NCI-H345 (cell line): ENCODE measurements at regions not wholly inside any gene's neighbourhood (a gene's known extent, or its start where the extent isn't known, plus 50 kb on each side); places are given as distances from the start of the nearest gene placed in this dataset.

Experiments
- DNase-seq: peaks from one replicate; lab custom pipeline; 2025; lab: John Stamatoyannopoulos, UW

- DNase-seq, result no peak
Observed at GRCh38 chrX:11952176-11952720, 186.0 kb upstream of the FRMPD4 start.

GRCh38 chrX:11953615-11954014 is 184.7 kb upstream of the FRMPD4 start:
- no peak for DNase-seq

- no peak for DNase-seq
Observed at GRCh38 chrX:11954176-11954575, 184.1 kb upstream of the FRMPD4 start.

GRCh38 chrX:11960031-11960430 is 178.2 kb upstream of the FRMPD4 start:
- no peak for DNase-seq

- no peak for DNase-seq
Observed at GRCh38 chrX:11965436-11965835, 172.8 kb upstream of the FRMPD4 start.

DNA sequence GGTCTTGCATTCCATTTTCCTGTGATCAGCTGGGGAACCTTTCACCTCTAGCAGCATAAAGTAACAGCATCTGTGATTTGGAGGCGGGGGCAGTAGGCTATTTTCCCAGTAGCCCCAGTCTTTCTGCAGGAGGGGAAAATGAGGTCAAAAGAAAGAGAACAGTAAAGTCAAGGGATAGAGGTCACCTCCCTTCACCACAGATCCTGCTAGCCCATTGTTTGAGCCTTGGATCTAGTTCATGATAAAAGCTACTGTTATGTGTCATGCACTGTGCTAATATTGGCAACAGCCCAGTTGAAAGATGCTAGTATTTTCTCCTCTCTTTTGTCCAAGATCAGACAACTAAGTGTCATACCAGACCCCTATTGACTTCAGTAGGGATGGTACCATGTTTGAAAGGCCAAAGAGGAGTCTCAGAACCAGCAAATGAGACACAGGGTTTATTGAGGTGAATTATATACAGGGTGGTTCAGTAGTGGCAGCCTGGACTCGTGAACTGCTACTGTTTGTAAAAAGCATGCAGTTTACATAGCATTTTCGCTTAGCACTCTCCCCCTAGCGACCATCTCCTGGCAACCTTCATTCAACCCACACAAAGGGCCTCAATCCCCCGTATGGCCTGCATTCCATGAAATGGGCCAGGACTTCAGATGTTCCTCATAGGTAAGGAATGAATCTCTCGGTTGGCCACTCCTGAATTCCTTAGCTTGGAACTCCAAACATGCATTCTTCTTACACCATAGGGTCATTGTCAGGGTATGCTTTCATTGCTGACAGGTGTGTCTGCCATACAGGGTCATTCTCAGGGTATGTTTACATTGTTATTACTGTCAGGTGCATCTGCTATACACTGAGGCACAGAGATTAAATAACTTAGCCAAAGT is 170.0 kb upstream of the FRMPD4 start:
- no peak for DNase-seq

DNA sequence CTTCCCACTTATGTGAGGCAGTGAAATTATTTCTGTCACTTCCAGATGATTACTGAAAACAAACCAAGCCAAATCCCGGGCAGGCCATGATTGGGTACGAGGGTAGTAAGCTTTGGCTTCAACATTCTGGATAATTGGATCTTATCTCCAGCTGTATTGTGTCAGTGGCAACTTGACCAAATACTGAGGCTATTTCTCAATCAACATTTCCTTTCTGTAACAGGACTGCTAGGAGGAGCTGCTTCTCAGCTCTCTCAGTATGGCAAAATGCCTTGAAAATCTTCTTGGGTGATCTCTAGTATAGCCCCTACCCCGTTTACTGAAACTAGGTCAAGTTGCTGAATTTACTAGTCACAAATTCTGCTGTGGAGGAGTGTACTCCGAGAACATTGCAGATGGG is 169.3 kb upstream of the FRMPD4 start:
- DNase-seq, result no peak

- no peak for DNase-seq
Observed at GRCh38 chrX:11970578-11971359, 167.5 kb upstream of the FRMPD4 start.

- DNase-seq, result no peak
Observed at GRCh38 chrX:11976663-11977062, 161.6 kb upstream of the FRMPD4 start.

GRCh38 chrX:11992271-11992670 is 146.0 kb upstream of the FRMPD4 start:
- DNase-seq, result no peak

GRCh38 chrX:11995146-11995545 is 143.1 kb upstream of the FRMPD4 start:
- DNase-seq, result no peak

- no peak for DNase-seq
Observed at GRCh38 chrX:11996810-11997209, 141.5 kb upstream of the FRMPD4 start.

DNA sequence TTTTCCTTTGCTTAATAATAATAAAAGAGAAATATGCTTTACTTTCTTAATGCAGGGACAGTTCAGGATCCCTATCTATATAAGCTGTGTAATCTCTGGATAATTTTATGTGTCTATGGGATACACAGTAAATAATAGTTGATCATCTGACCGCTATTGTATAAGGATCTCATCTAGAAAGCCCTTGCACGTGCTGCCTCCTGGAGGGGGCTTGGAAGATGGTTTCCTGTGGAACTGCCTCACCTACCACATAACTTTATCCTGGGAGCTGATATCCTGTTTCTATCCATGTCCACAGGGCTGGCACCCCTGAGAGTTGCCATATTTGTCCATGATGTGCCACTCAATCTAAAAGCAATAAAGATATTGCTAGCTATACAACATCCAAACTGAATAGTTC is 139.3 kb upstream of the FRMPD4 start:
- DNase-seq, result no peak

GRCh38 chrX:12002876-12003275 is 135.4 kb upstream of the FRMPD4 start:
- DNase-seq, result no peak

- DNase-seq, result no peak
Observed at GRCh38 chrX:12007881-12008280, 130.4 kb upstream of the FRMPD4 start.

DNA sequence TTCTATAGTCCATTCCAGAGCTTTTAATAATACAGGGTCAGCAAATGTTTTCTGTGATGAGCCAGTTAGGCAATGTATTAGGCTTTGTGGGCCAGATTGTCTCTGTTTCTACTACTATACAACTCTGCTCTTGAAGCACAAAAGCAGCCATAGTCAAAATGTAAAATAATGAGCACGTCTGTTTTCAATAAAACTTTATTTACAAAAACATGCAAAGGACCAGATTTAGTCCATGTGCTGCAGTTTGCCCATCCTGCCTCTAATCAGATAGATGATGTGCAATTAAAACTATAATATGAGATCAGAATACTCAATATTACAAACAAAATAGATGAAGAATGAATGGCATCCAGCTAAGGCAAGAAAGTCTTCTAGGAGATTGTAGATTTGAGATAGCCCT is 127.8 kb upstream of the FRMPD4 start:
- DNase-seq, result no peak

GRCh38 chrX:12011075-12011474 is 127.2 kb upstream of the FRMPD4 start:
- peak; percentile 4 for DNase-seq

- DNase-seq, result peak; percentile 46
Observed at GRCh38 chrX:12013211-12013618, 125.1 kb upstream of the FRMPD4 start.

DNA sequence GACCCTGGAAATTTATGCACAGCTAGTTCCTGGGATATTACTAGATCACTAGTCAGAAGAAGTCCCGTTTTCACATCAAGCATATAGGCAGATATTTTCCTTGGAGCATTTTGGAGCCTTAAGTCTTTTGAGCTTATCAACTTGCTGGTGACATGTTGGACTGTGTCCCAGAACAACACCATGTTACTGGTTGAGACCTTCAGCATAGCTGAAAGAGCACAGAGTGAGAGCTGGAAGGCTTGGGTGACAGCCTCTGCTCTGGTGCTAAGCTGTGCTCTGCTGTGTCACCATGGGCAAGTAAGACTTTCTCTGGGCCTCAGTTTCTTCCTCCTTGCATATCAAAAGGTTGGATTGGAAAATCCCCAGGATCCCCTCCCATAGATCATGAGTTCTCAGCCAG is 116.6 kb upstream of the FRMPD4 start:
- no peak for DNase-seq

DNA sequence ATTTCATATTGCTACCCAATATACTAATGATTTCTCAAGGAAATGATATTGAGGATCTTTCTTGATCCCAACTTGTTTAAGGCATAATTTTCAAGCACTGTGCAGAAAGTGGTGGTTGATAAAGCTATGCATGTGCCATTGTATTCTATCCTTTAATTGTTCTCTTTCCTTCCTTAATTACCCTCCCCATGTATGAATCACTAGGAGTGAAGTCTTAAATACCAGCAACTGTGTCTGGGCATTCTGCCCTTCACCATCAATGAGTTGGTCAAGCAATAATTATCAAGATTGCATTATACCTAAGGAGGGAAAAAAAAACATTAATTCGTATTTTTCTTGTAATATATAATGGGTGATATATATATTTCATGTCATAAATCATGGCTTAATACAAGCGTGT is 111.8 kb upstream of the FRMPD4 start:
- DNase-seq, result no peak

DNA sequence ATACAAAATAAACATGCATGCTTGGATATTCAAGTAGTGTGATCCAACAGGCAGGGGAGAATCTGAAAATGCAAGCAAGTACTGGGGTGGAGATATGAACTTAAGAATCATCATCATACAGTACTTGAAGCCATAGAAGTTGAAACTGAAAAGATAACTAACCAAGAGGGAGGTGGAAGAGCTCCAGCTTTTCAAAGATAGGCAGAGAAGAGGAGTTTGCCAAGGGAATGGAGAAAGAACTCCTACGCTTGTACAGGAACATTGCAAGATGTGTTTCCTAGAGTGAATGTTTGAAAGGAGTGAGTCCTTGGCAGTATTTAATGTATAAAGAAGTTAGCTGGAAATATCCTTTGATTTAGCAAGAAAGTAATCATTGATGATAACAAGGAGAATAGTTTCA is 106.2 kb upstream of the FRMPD4 start:
- no peak for DNase-seq

DNA sequence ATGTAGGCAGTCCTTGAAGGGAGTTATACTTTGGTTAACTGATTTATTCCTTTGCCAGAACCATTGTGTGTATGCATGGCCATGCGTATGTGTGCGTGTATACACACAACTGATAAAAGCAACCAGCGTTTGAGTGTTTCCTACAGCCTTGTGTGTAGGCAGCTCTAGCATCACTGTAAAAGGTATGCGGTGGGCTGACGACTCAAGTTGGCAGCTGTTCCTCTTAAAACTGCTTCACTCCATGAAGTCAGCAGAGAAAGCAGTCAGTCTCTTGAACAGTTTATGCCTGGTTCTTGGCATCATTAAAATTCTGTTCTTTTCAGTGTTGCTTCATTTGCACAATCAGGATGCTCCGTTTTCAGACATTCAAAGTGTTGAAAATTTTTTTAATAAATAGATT is 103.5 kb upstream of the FRMPD4 start:
- no peak for DNase-seq

DNA sequence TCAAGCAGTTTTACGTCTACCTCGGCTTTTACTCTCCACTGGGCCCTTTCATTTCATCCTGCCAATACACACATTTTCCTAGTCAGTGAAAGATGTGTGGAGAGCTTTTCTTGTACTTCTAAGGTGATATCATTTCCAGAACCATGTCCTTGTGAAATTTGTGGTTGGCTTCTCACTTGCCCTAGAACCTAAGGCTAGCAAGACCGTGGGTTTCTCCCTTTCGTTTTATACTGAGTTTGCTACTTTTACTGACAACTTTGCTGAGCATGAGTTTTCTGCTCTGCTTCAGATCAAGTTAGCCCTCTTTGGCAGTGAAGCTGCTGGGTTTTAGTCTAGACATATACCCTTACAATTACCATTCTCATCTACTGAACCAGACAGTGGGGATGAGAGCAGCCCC is 95.7 kb upstream of the FRMPD4 start:
- DNase-seq, result no peak
